GM12878 (cell line): ENCODE measurements at regions not wholly inside any gene's neighbourhood (a gene's known extent, or its start where the extent isn't known, plus 50 kb on each side); places are given as distances from the start of the nearest gene placed in this dataset.
"Not testable (repeated sequence)": the region's sequence is repeated elsewhere in the genome, so short reads cannot be mapped to it uniquely, and the experiment has no call there.

Experiments used
- ATAC-seq: fragments of 200-7000 bp; cut with Tn5 transposase; 3 replicates; pipeline ENCODE4 v1.9.1; 2020; ENCODE audit warnings: mild to moderate bottlenecking, moderate library complexity
- BruUV-seq: library from RNA; stranded (reverse); fragments of 400-500 nt; replicated peaks from 2 replicates; lab custom pipeline; 2021; lab: Mats Ljungman, UMichigan
- CTCF ChIA-PET: fragments of 300-600 bp; sonication (Branson Sonifier 250); formaldehyde crosslinking; extraction: SDS; loops from one replicate; lab custom pipeline; 2021; ENCODE audit warnings: inconsistent platforms; lab: Yijun Ruan, JAX
- POLR2A ChIA-PET: fragments of 350-600 bp; formaldehyde crosslinking; extraction: SDS; loops from one replicate; lab custom pipeline; 2021; ENCODE audit warnings: inconsistent platforms; lab: Charles Lee
- RAD21 ChIA-PET: fragments of 300-600 bp; sonication (Branson Sonifier 250); formaldehyde crosslinking; loops from one replicate; lab custom pipeline; 2023; ENCODE audit warnings: antibody characterized with exemption; ENCODE audit not compliant: unreplicated experiment; lab: Charles Lee
- SMC1A ChIA-PET: fragments of 300-600 bp; sonication (Branson Sonifier 250); formaldehyde crosslinking; loops from one replicate; lab custom pipeline; 2023; ENCODE audit not compliant: unreplicated experiment, uncharacterized antibody; lab: Charles Lee
- DNase-seq: peaks from one replicate; pipeline ENCODE4 v3.0.0-alpha.2; 2011; ENCODE audit warnings: low read depth, low spot score
- FAIRE-seq: peaks from 3 replicates; lab custom pipeline; 2011; peaks lifted over from hg19 to GRCh38; lab: Jason Lieb, UNC
- H2AFZ ChIP-seq: 2 replicates; pipeline ENCODE4 v1.6.0; 2011; ENCODE audit warnings: low read depth, low read length, control low read depth; ENCODE audit not compliant: control insufficient read depth
- H3K27ac ChIP-seq: 2 replicates; pipeline ENCODE4 v1.5.1; 2011; ENCODE audit warnings: control low read depth; ENCODE audit not compliant: control insufficient read depth, insufficient read depth
- H3K27me3 ChIP-seq, 2 experiments: replicated peaks in 1 of 2; 2 replicates each; pipeline versions ENCODE4 v1.6.0 to v1.6.1; 2011; ENCODE audit warnings: low read length in 1 of 2; ENCODE audit not compliant: control insufficient read depth in 2 of 2, insufficient read depth in 2 of 2
- H3K36me3 ChIP-seq, 2 experiments: 2 replicates each; pipeline ENCODE4 v1.5.1; 2011; ENCODE audit warnings: low read length in 1 of 2; ENCODE audit not compliant: control insufficient read depth in 2 of 2, insufficient read depth in 2 of 2
- H3K4me1 ChIP-seq: 2 replicates; pipeline ENCODE4 v1.6.1; 2011; ENCODE audit warnings: mild to moderate bottlenecking, low read length, moderate library complexity, mixed read lengths; ENCODE audit not compliant: control insufficient read depth, insufficient read depth
- H3K4me2 ChIP-seq: 2 replicates; pipeline ENCODE4 v1.6.0; 2011; ENCODE audit warnings: control low read depth; ENCODE audit not compliant: control insufficient read depth, insufficient read depth
- H3K4me3 ChIP-seq: fragments of 200-600 bp; sonication (generic); 2 replicates; pipeline ENCODE4 v1.5.1; 2016
- H3K79me2 ChIP-seq: 2 replicates; pipeline ENCODE4 v1.6.0; 2011; ENCODE audit warnings: low read length; ENCODE audit not compliant: control insufficient read depth, insufficient read depth
- H3K9ac ChIP-seq: 2 replicates; pipeline ENCODE4 v1.8.0; 2011; ENCODE audit warnings: low read length, control low read depth, mixed read lengths; ENCODE audit not compliant: control insufficient read depth, insufficient read depth
- H3K9me3 ChIP-seq: replicated peaks from 3 replicates; pipeline ENCODE4 v1.5.1; 2011; ENCODE audit warnings: mild to moderate bottlenecking, low read length; ENCODE audit not compliant: control insufficient read depth, insufficient read depth
- H4K20me1 ChIP-seq: 2 replicates; pipeline ENCODE4 v1.6.0; 2011; ENCODE audit not compliant: control insufficient read depth, insufficient read depth
- WGBS: methylation state at CpG from one replicate; pipeline ENCODE4 v1.1.6; 2016; ENCODE audit warnings: low lambda C conversion rate; ENCODE audit not compliant: insufficient replicate concordance, insufficient coverage; ENCODE audit errors: missing lambda C conversion rate; 5-methylcytosine and 5-hydroxymethylcytosine counted together
- in situ Hi-C: fragments of 300-500 bp; cut with MboI; formaldehyde crosslinking; loops from 9 replicates; pipeline ENCODE4 v1.14.3; 2018; ENCODE audit warnings: mixed read lengths
- intact Hi-C: fragments of 100-400 bp; cut with micrococcal nuclease; formaldehyde crosslinking; loops from one replicate; pipeline ENCODE4 v1.14.2; 2022; ENCODE audit not compliant: unreplicated experiment

- H3K79me2 ChIP-seq, H3K27ac ChIP-seq, H3K4me1 ChIP-seq, H4K20me1 ChIP-seq, H3K27me3 ChIP-seq, POLR2A ChIA-PET, H3K4me3 ChIP-seq, DNase-seq, H3K9ac ChIP-seq, H3K4me2 ChIP-seq, ATAC-seq, CTCF ChIA-PET, RAD21 ChIA-PET, in situ Hi-C loops, BruUV-seq, FAIRE-seq, intact Hi-C loops, H2AFZ ChIP-seq, SMC1A ChIA-PET, H3K36me3 ChIP-seq, H3K9me3 ChIP-seq: not testable (repeated sequence)
Measured at GRCh38 chr10:47711428-47711827, 52.0 kb downstream of the SYT15B start.

GRCh38 chr10:47710443-47710842 lies 52.9 kb downstream of the SYT15B start:
- H3K4me3 ChIP-seq, H3K36me3 ChIP-seq, H4K20me1 ChIP-seq, FAIRE-seq, H3K4me1 ChIP-seq, DNase-seq, ATAC-seq, H3K9ac ChIP-seq, H3K27me3 ChIP-seq, H3K79me2 ChIP-seq, intact Hi-C loops, CTCF ChIA-PET, H2AFZ ChIP-seq, H3K9me3 ChIP-seq, SMC1A ChIA-PET, POLR2A ChIA-PET, RAD21 ChIA-PET, BruUV-seq, H3K4me2 ChIP-seq, in situ Hi-C loops, H3K27ac ChIP-seq: not testable (repeated sequence)
- WGBS = no CpG with 5 or more reads among the region's 4 CpGs
